GM23338 (cell line): ENCODE measurements at regions not wholly inside any gene's neighbourhood (a gene's known extent, or its start where the extent isn't known, plus 50 kb on each side); places are given as distances from the start of the nearest gene placed in this dataset.

Experiments used
- ATAC-seq: fragments of 200-7000 bp; cut with Tn5 transposase; 3 replicates; pipeline ENCODE4 v1.9.1; 2020
- DNase-seq: peaks from one replicate; pipeline ENCODE4 v3.0.0-alpha.2; 2015; ENCODE audit warnings: low spot score
- H2AFZ ChIP-seq: fragments of 200-600 bp; sonication (generic); 2 replicates; pipeline ENCODE4 v1.8.0; 2016; ENCODE audit warnings: antibody characterized with exemption, mild to moderate bottlenecking, moderate library complexity
- H3F3A ChIP-seq: fragments of 200-600 bp; sonication (generic); replicated peaks from 2 replicates; pipeline ENCODE4 v1.8.0; 2017; ENCODE audit warnings: antibody characterized with exemption, mixed run types, low read depth
- H3K27ac ChIP-seq: fragments of 200-600 bp; sonication (generic); 2 replicates; pipeline ENCODE4 v1.6.1; 2016; ENCODE audit warnings: low read depth
- H3K27me3 ChIP-seq: fragments of 200-600 bp; sonication (generic); 2 replicates; pipeline ENCODE4 v1.8.0; 2016; ENCODE audit warnings: mild to moderate bottlenecking, mixed run types, moderate library complexity; ENCODE audit not compliant: insufficient read depth
- H3K36me3 ChIP-seq: fragments of 200-600 bp; sonication (generic); 2 replicates; pipeline ENCODE4 v1.8.0; 2016; ENCODE audit warnings: mild to moderate bottlenecking; ENCODE audit not compliant: insufficient read depth
- H3K4me1 ChIP-seq: fragments of 200-600 bp; sonication (generic); 2 replicates; pipeline ENCODE4 v1.8.0; 2016; ENCODE audit warnings: mild to moderate bottlenecking, moderate library complexity; ENCODE audit not compliant: insufficient read depth
- H3K4me2 ChIP-seq: fragments of 200-600 bp; sonication (generic); 2 replicates; pipeline ENCODE4 v1.7.1; 2017; ENCODE audit warnings: mixed run types
- H3K4me3 ChIP-seq: fragments of 200-600 bp; sonication (generic); 2 replicates; pipeline ENCODE4 v1.6.1; 2016; ENCODE audit warnings: mixed run types
- H3K79me2 ChIP-seq: fragments of 200-600 bp; sonication (generic); replicated peaks from 2 replicates; pipeline ENCODE4 v1.8.0; 2017; ENCODE audit warnings: mild to moderate bottlenecking; ENCODE audit not compliant: insufficient read depth
- H3K9me2 ChIP-seq: fragments of 200-600 bp; sonication (generic); 2 replicates; pipeline ENCODE4 v1.8.0; 2017; ENCODE audit not compliant: insufficient read depth
- H4K20me1 ChIP-seq: fragments of 200-600 bp; sonication (generic); replicated peaks from 2 replicates; pipeline ENCODE4 v1.8.0; 2017; ENCODE audit warnings: mild to moderate bottlenecking; ENCODE audit not compliant: insufficient read depth
- H3K27ac Mint-ChIP-seq: 2 replicates; pipeline ENCODE4 v1.8.0; 2020; ENCODE audit warnings: inconsistent platforms, mild to moderate bottlenecking, moderate library complexity, mixed read lengths
- H3K27me3 Mint-ChIP-seq: 3 replicates; pipeline ENCODE4 v1.8.0; 2022; ENCODE audit warnings: low read depth, mild to moderate bottlenecking, moderate library complexity, mixed read lengths, inconsistent platforms; ENCODE audit not compliant: insufficient read depth, poor library complexity
- H3K36me3 Mint-ChIP-seq: 3 replicates; pipeline ENCODE4 v1.8.0; 2021; ENCODE audit warnings: low read depth, mild to moderate bottlenecking, inconsistent platforms, moderate library complexity, mixed read lengths
- H3K4me1 Mint-ChIP-seq: 3 replicates; pipeline ENCODE4 v1.8.0; 2020; ENCODE audit warnings: mild to moderate bottlenecking, inconsistent platforms, mixed read lengths
- H3K4me3 Mint-ChIP-seq: 3 replicates; pipeline ENCODE4 v1.8.0; 2021; ENCODE audit warnings: moderate library complexity, mild to moderate bottlenecking, inconsistent platforms, mixed read lengths
- H3K9me3 Mint-ChIP-seq: 3 replicates; pipeline ENCODE4 v1.8.0; 2020; ENCODE audit warnings: moderate library complexity, mild to moderate bottlenecking, inconsistent platforms, mixed read lengths
- CREB1 ChIP-seq: fragments of 250-450 bp; sonication (Bioruptor Pico); IDR thresholded peaks from 2 replicates; pipeline ENCODE4 v1.5.0; 2020; ENCODE audit warnings: low read depth, mild to moderate bottlenecking, moderate library complexity
- CTCF ChIP-seq, 2 experiments: fragments of 200-600 bp in 1 of 2; sonication (generic) in 1 of 2; conservative IDR thresholded peaks; 2 replicates each; pipeline versions ENCODE4 v1.5.1 to v1.6.1; 2016 to 2017; ENCODE audit warnings: antibody characterized with exemption in 2 of 2, low read depth in 2 of 2, mild to moderate bottlenecking in 2 of 2, moderate library complexity in 1 of 2
- ETS1 ChIP-seq: IDR thresholded peaks from 2 replicates; pipeline ENCODE4 v1.6.1; 2016; ENCODE audit warnings: antibody characterized with exemption
- EZH2 ChIP-seq: fragments of 200-600 bp; sonication (generic); IDR thresholded peaks from one replicate; pipeline ENCODE4 v1.8.0; 2017; ENCODE audit warnings: antibody characterized with exemption, mild to moderate bottlenecking, low read depth; ENCODE audit not compliant: unreplicated experiment
- EZH2phosphoT487 ChIP-seq: fragments of 200-600 bp; sonication (generic); IDR thresholded peaks from one replicate; pipeline ENCODE4 v1.8.1; 2018; ENCODE audit warnings: antibody characterized with exemption; ENCODE audit not compliant: unreplicated experiment
- JUNB ChIP-seq: IDR thresholded peaks from one replicate; pipeline ENCODE4 v1.6.1; 2016; ENCODE audit warnings: antibody characterized with exemption; ENCODE audit not compliant: unreplicated experiment
- NANOG ChIP-seq: IDR thresholded peaks from 2 replicates; pipeline ENCODE4 v1.6.1; 2016; ENCODE audit warnings: antibody characterized with exemption, borderline replicate concordance
- POLR2AphosphoS5 ChIP-seq: IDR thresholded peaks from 2 replicates; pipeline ENCODE4 v1.6.1; 2016; ENCODE audit warnings: antibody characterized with exemption, low read depth
- REST ChIP-seq: IDR thresholded peaks from one replicate; pipeline ENCODE4 v1.6.1; 2018; ENCODE audit warnings: antibody characterized with exemption; ENCODE audit not compliant: unreplicated experiment
- STAT1 ChIP-seq: IDR thresholded peaks from one replicate; pipeline ENCODE4 v1.6.1; 2016; ENCODE audit warnings: antibody characterized with exemption; ENCODE audit not compliant: unreplicated experiment
- ZNF114 ChIP-seq: fragments of 250-450 bp; sonication (Bioruptor Pico); IDR thresholded peaks from 2 replicates; pipeline ENCODE4 v1.5.0; 2020; ENCODE audit warnings: mild to moderate bottlenecking, moderate library complexity
- ZNF331 ChIP-seq: fragments of 250-450 bp; sonication (Bioruptor Pico); IDR thresholded peaks from 2 replicates; pipeline ENCODE4 v1.5.0; 2020; ENCODE audit warnings: low read depth, mild to moderate bottlenecking, moderate library complexity

- peaks cover 26% of the 10 kb centered on the region; the same call in 2 of the 3 replicates for H3K36me3 Mint-ChIP-seq
- no peak overlapping the region for H3K27ac Mint-ChIP-seq
- Histone ChIP-seq H3K4me1 (peaks cover under 1% of the 10 kb centered on the region; the same call in 1 of the 2 replicates), H3F3A (no peaks in the 10 kb centered on the region), H3K79me2 (no peaks in the 10 kb centered on the region), H3K4me2 (no peak overlapping the region), H3K27ac (no peak overlapping the region), H3K36me3 (peaks cover 7% of the 10 kb centered on the region; the same call in 1 of the 2 replicates), H3K4me3 (no peak overlapping the region), H3K9me2 (no peaks in the 10 kb centered on the region), H3K27me3 (peaks cover 73% of the 10 kb centered on the region), H4K20me1 (peaks cover 6% of the 10 kb centered on the region; the same call in 1 of the 2 replicates), H2AFZ (no peak overlapping the region)
- H3K9me3 Mint-ChIP-seq: peaks cover 31% of the 10 kb centered on the region
- H3K27me3 Mint-ChIP-seq: peaks cover 41% of the 10 kb centered on the region
- TF ChIP-seq EZH2phosphoT487 (no peak), EZH2 (no peak), NANOG (no peak), POLR2AphosphoS5 (no peak), ZNF114 (CRISPR knock-in tag) (no peak), JUNB (no peak), ZNF331 (CRISPR knock-in tag) (no peak), ETS1 (no peak), STAT1 (no peak), REST (no peak), CREB1 (no peak)
- DNase-seq (no peak), ATAC-seq (no peak)
- no peak overlapping the region for H3K4me3 Mint-ChIP-seq
- peaks cover 2% of the 10 kb centered on the region for H3K4me1 Mint-ChIP-seq
These were observed 188.0 kb downstream of the RTP5 start for GRCh38 chr2:242057379-242058040.

- DNase-seq: no peak
- Mint-ChIP-seq H3K27me3 (peaks cover 35% of the 10 kb centered on the region), H3K4me3 (no peak overlapping the region), H3K9me3 (peaks cover 38% of the 10 kb centered on the region), H3K4me1 (peaks cover 9% of the 10 kb centered on the region), H3K36me3 (peaks cover 29% of the 10 kb centered on the region; the same call in 2 of the 3 replicates), H3K27ac (no peak overlapping the region)
- ATAC-seq: no peak
- H3K4me3 ChIP-seq: no peak overlapping the region
- peaks cover 6% of the 10 kb centered on the region; the same call in 1 of the 2 replicates for H4K20me1 ChIP-seq
- no peaks in the 10 kb centered on the region for H3K9me2 ChIP-seq
- peaks cover 66% of the 10 kb centered on the region for H3K27me3 ChIP-seq
- H3K4me2 ChIP-seq: no peak overlapping the region
- peaks cover 13% of the 10 kb centered on the region; the same call in 1 of the 2 replicates for H3K36me3 ChIP-seq
- H3K79me2 ChIP-seq: no peaks in the 10 kb centered on the region
- H3F3A ChIP-seq: 0 out of 2 replicates have a peak, but pooled peaks cover 3% of the 10 kb centered on the region
- H3K4me1 ChIP-seq: peaks cover 6% of the 10 kb centered on the region
- no peak overlapping the region for H3K27ac ChIP-seq
- no peak overlapping the region for H2AFZ ChIP-seq
- TF ChIP-seq POLR2AphosphoS5 (no peak), STAT1 (no peak), EZH2 (no peak), ZNF114 (CRISPR knock-in tag) (no peak), JUNB (no peak), CREB1 (no peak), CTCF (conservative IDR thresholded peaks at IDR 0.05; ENCODE audit: low read depth in 2 of 2) (no peak)
These were observed 188.7 kb downstream of the RTP5 start for GRCh38 chr2:242058116-242058680.
